NT2/D1 (cell line): ENCODE measurements at regions not wholly inside any gene's neighbourhood (a gene's known extent, or its start where the extent isn't known, plus 50 kb on each side); places are given as distances from the start of the nearest gene placed in this dataset.

Source experiments
- SUZ12 ChIP-seq: IDR thresholded peaks from 2 replicates; pipeline ENCODE4 v1.6.1; 2011; ENCODE audit not compliant: insufficient read length, insufficient read depth; ENCODE audit errors: extremely low read depth
- ZNF274 ChIP-seq: IDR thresholded peaks from 2 replicates; pipeline ENCODE4 v1.6.1; 2011; ENCODE audit warnings: mild to moderate bottlenecking, low read depth, low read length

GRCh38 chr12:118746176-118746575, 235.2 kb upstream of the SRRM4 start:
- TF ChIP-seq SUZ12 (no peak), ZNF274 (no peak)
